DND-41 (cell line): ENCODE measurements at regions not wholly inside any gene's neighbourhood (a gene's known extent, or its start where the extent isn't known, plus 50 kb on each side); places are given as distances from the start of the nearest gene placed in this dataset.

Source experiments
- ATAC-seq: fragments of 200-7000 bp; cut with Tn5 transposase; 3 replicates; pipeline ENCODE4 v1.9.1; 2021; ENCODE audit warnings: low read depth; ENCODE audit not compliant: insufficient read depth
- DNase-seq: peaks from one replicate; pipeline ENCODE4 v3.0.0-alpha.2; 2020
- H2AFZ ChIP-seq: 2 replicates; pipeline ENCODE4 v1.6.0; 2012; ENCODE audit warnings: low read depth, low read length
- H3K27ac ChIP-seq: 2 replicates; pipeline ENCODE4 v1.5.1; 2012; ENCODE audit warnings: low read length, inconsistent platforms
- H3K27me3 ChIP-seq: fragments of 200-600 bp; sonication (generic); 2 replicates; pipeline ENCODE4 v1.6.0; 2012; ENCODE audit warnings: low read length, mild to moderate bottlenecking, inconsistent platforms; ENCODE audit not compliant: insufficient read depth, poor library complexity
- H3K36me3 ChIP-seq: 2 replicates; pipeline ENCODE4 v1.5.1; 2012; ENCODE audit warnings: low read length, inconsistent platforms; ENCODE audit not compliant: insufficient read depth
- H3K4me1 ChIP-seq: 2 replicates; pipeline ENCODE4 v1.5.1; 2012; ENCODE audit warnings: mild to moderate bottlenecking, low read length; ENCODE audit not compliant: insufficient read depth
- H3K4me2 ChIP-seq: 2 replicates; pipeline ENCODE4 v1.6.0; 2012; ENCODE audit warnings: mild to moderate bottlenecking, moderate library complexity, low read length, inconsistent platforms; ENCODE audit not compliant: insufficient read depth
- H3K4me3 ChIP-seq, 2 experiments: fragments of 200-600 bp in 1 of 2; shearing (Covaris generic) in 1 of 2; 2 replicates each; pipeline ENCODE4 v1.5.1; 2012 to 2016; ENCODE audit warnings: inconsistent platforms in 2 of 2, low read length in 2 of 2, mild to moderate bottlenecking in 2 of 2, low read depth in 1 of 2, moderate library complexity in 1 of 2
- H3K79me2 ChIP-seq: 2 replicates; pipeline ENCODE4 v1.6.0; 2012; ENCODE audit warnings: low read length, inconsistent platforms; ENCODE audit not compliant: insufficient read depth
- H3K9ac ChIP-seq: 2 replicates; pipeline ENCODE4 v1.6.0; 2012; ENCODE audit warnings: low read depth, mild to moderate bottlenecking, inconsistent platforms, low read length, moderate library complexity
- H3K9me3 ChIP-seq: 2 replicates; pipeline ENCODE4 v1.5.1; 2012; ENCODE audit warnings: low read length, moderate library complexity, mild to moderate bottlenecking, inconsistent platforms; ENCODE audit not compliant: insufficient read depth, severe bottlenecking
- H4K20me1 ChIP-seq: 2 replicates; pipeline ENCODE4 v1.6.0; 2012; ENCODE audit warnings: low read length; ENCODE audit not compliant: insufficient read depth
- CTCF ChIP-seq: IDR thresholded peaks from 2 replicates; pipeline ENCODE4 v1.5.1; 2012; ENCODE audit warnings: borderline replicate concordance, low read length, moderate library complexity, mild to moderate bottlenecking; ENCODE audit not compliant: poor library complexity, severe bottlenecking; ENCODE audit errors: extremely low read depth
- EZH2 ChIP-seq: IDR thresholded peaks from 3 replicates; pipeline ENCODE4 v1.6.1; 2012; ENCODE audit warnings: borderline replicate concordance, low read depth, mild to moderate bottlenecking, moderate library complexity, low read length, inconsistent platforms; ENCODE audit not compliant: severe bottlenecking

GRCh38 chr3:159340877-159341500 lies 539.1 kb downstream of the MFSD1 start:
- TF ChIP-seq CTCF (no peak), EZH2 (no peak)
- no peak overlapping the region for H3K27ac ChIP-seq
- H3K4me2 ChIP-seq: no peak overlapping the region
- no peaks in the 10 kb centered on the region for H3K36me3 ChIP-seq
- no peaks in the 10 kb centered on the region for H3K79me2 ChIP-seq
- no peak for ATAC-seq
- no peaks in the 10 kb centered on the region for H4K20me1 ChIP-seq
- no peak overlapping the region for H3K4me3 ChIP-seq
- H3K4me1 ChIP-seq: no peaks in the 10 kb centered on the region
- no peak for DNase-seq
- no peaks in the 10 kb centered on the region for H3K27me3 ChIP-seq
- no peak overlapping the region for H3K9ac ChIP-seq
- no peaks in the 10 kb centered on the region for H3K9me3 ChIP-seq
- H2AFZ ChIP-seq: no peak overlapping the region

- TF ChIP-seq CTCF: no peak
- TF ChIP-seq EZH2: no peak
- Histone ChIP-seq H3K27me3 (no peaks in the 10 kb centered on the region), H4K20me1 (no peaks in the 10 kb centered on the region), H3K9ac (no peak overlapping the region), H3K27ac (no peak overlapping the region), H2AFZ (no peak overlapping the region), H3K79me2 (no peaks in the 10 kb centered on the region), H3K36me3 (no peaks in the 10 kb centered on the region), H3K4me2 (no peak overlapping the region), H3K4me1 (no peaks in the 10 kb centered on the region), H3K4me3 (no peak overlapping the region), H3K9me3 (no peaks in the 10 kb centered on the region)
- DNase-seq: no peak
- no peak for ATAC-seq
Observed at GRCh38 chr3:159346271-159346903, 544.5 kb downstream of the MFSD1 start.

- H3K79me2 ChIP-seq: no peaks in the 10 kb centered on the region
- no peak for ATAC-seq
- H3K4me1 ChIP-seq: no peaks in the 10 kb centered on the region
- H3K9me3 ChIP-seq: no peaks in the 10 kb centered on the region
- no peaks in the 10 kb centered on the region for H4K20me1 ChIP-seq
- TF ChIP-seq EZH2 (no peak), CTCF (no peak)
- H3K27ac ChIP-seq: no peak overlapping the region
- no peak for DNase-seq
- no peaks in the 10 kb centered on the region for H3K27me3 ChIP-seq
- H3K36me3 ChIP-seq: no peaks in the 10 kb centered on the region
- no peak overlapping the region for H3K9ac ChIP-seq
- H3K4me3 ChIP-seq: no peak overlapping the region
- H3K4me2 ChIP-seq: no peak overlapping the region
- no peak overlapping the region for H2AFZ ChIP-seq
Observed at GRCh38 chr3:159348431-159348830, 546.6 kb downstream of the MFSD1 start.

GRCh38 chr3:159356606-159357005 lies 554.8 kb downstream of the MFSD1 start:
- Histone ChIP-seq H3K79me2 (no peaks in the 10 kb centered on the region), H3K27me3 (no peaks in the 10 kb centered on the region), H3K9ac (no peak overlapping the region), H3K36me3 (no peaks in the 10 kb centered on the region), H3K4me1 (no peaks in the 10 kb centered on the region), H2AFZ (no peak overlapping the region), H3K4me3 (no peak overlapping the region), H3K9me3 (no peaks in the 10 kb centered on the region), H3K27ac (no peak overlapping the region), H4K20me1 (no peaks in the 10 kb centered on the region), H3K4me2 (no peak overlapping the region)
- TF ChIP-seq EZH2 (no peak), CTCF (no peak)
- no peak for ATAC-seq
- no peak for DNase-seq
